A673 (cell line): ENCODE measurements at regions not wholly inside any gene's neighbourhood (a gene's known extent, or its start where the extent isn't known, plus 50 kb on each side); places are given as distances from the start of the nearest gene placed in this dataset.

Experiments used
- BruUV-seq: library from RNA; stranded (reverse); fragments of 400-500 nt; replicated peaks from 2 replicates; lab custom pipeline; 2021; lab: Mats Ljungman, UMichigan
- CTCF ChIA-PET: fragments of 300-600 bp; sonication (Branson Sonifier 250); formaldehyde crosslinking; loops from one replicate; lab custom pipeline; 2022; ENCODE audit warnings: antibody characterized with exemption; lab: Charles Lee
- POLR2A ChIA-PET: fragments of 300-600 bp; sonication (Branson Sonifier 250); formaldehyde crosslinking; loops from one replicate; lab custom pipeline; 2022; ENCODE audit warnings: antibody characterized with exemption; ENCODE audit not compliant: low non-redundant PET; lab: Charles Lee
- DNase-seq: peaks from one replicate; pipeline ENCODE4 v3.0.0-alpha.2; 2015; ENCODE audit warnings: low spot score
- H3K27ac ChIP-seq: fragments of 200-600 bp; sonication (generic); 2 replicates; pipeline ENCODE4 v1.5.1; 2016; ENCODE audit warnings: mixed run types, low read depth, mild to moderate bottlenecking, mixed read lengths, antibody characterized with exemption, low read length; ENCODE audit not compliant: poor library complexity, severe bottlenecking
- H3K27me3 ChIP-seq: fragments of 200-600 bp; sonication (generic); replicated peaks from 2 replicates; pipeline ENCODE4 v1.6.1; 2017; ENCODE audit warnings: mixed run types, low read depth, mild to moderate bottlenecking, mixed read lengths, antibody characterized with exemption, low read length; ENCODE audit not compliant: insufficient read depth, poor library complexity
- H3K36me3 ChIP-seq: fragments of 200-600 bp; sonication (generic); 2 replicates; pipeline ENCODE4 v1.6.1; 2016; ENCODE audit warnings: mixed run types, mild to moderate bottlenecking, mixed read lengths, antibody characterized with exemption, low read length; ENCODE audit not compliant: insufficient read depth, poor library complexity, severe bottlenecking
- H3K4me1 ChIP-seq: fragments of 200-600 bp; sonication (generic); 2 replicates; pipeline ENCODE4 v1.6.1; 2017; ENCODE audit warnings: mixed run types, mild to moderate bottlenecking, mixed read lengths, antibody characterized with exemption, low read length; ENCODE audit not compliant: insufficient read depth, poor library complexity, severe bottlenecking
- H3K4me3 ChIP-seq: fragments of 200-600 bp; sonication (generic); 2 replicates; pipeline ENCODE4 v1.5.1; 2016; ENCODE audit warnings: low read depth, mixed run types, mild to moderate bottlenecking, mixed read lengths, low read length; ENCODE audit not compliant: poor library complexity, severe bottlenecking
- H3K9me3 ChIP-seq: fragments of 200-600 bp; sonication (generic); 2 replicates; pipeline ENCODE4 v1.6.1; 2016; ENCODE audit warnings: mixed run types, low read depth, mild to moderate bottlenecking, mixed read lengths, antibody characterized with exemption, low read length; ENCODE audit not compliant: poor library complexity, severe bottlenecking
- CTCF ChIP-seq: fragments of 300-800, 200-600 bp; sonication (generic); conservative IDR thresholded peaks from 2 replicates; pipeline ENCODE4 v1.5.1; 2017; ENCODE audit warnings: low read depth, mild to moderate bottlenecking, antibody characterized with exemption, low read length, moderate library complexity, mixed read lengths
- EZH2 ChIP-seq: fragments of 200-600 bp; sonication (generic); IDR thresholded peaks from 2 replicates; pipeline ENCODE4 v1.6.1; 2017; ENCODE audit warnings: borderline replicate concordance, low read depth, mild to moderate bottlenecking, mixed read lengths, antibody characterized with exemption, low read length; ENCODE audit not compliant: poor library complexity, severe bottlenecking
- intact Hi-C: fragments of 100-400 bp; cut with micrococcal nuclease; formaldehyde crosslinking; loops from one replicate; pipeline ENCODE4 v1.10.0; 2022; ENCODE audit not compliant: unreplicated experiment

- Histone ChIP-seq H3K27ac (no peak overlapping the region), H3K27me3 (no peaks in the 10 kb centered on the region), H3K4me1 (no peaks in the 10 kb centered on the region), H3K36me3 (no peaks in the 10 kb centered on the region), H3K9me3 (no peaks in the 10 kb centered on the region), H3K4me3 (no peak overlapping the region)
- POLR2A ChIA-PET, result no interaction called here
- BruUV-seq, result no TSS peak
- intact Hi-C loops, result loop anchor here (10.0 kb wide), 1 partner anchor 357 kb away; no protein-coding TSS in a partner anchor
- DNase-seq, result no peak
- TF ChIP-seq CTCF (no peak), EZH2 (no peak)
- CTCF ChIA-PET, result no interaction called here
Observed at GRCh38 chr22:48947636-48948035, 880.0 kb downstream of the BRD1 start.

GRCh38 chr22:48945621-48946458, 881.8 kb downstream of the BRD1 start:
- no peak for DNase-seq
- no peaks in the 10 kb centered on the region for H3K36me3 ChIP-seq
- POLR2A ChIA-PET, result no interaction called here
- no peaks in the 10 kb centered on the region for H3K9me3 ChIP-seq
- intact Hi-C loops, result loop anchor here (10.0 kb wide), 1 partner anchor 359 kb away; no protein-coding TSS in a partner anchor
- H3K27me3 ChIP-seq, result no peaks in the 10 kb centered on the region
- TF ChIP-seq EZH2 (no peak), CTCF (no peak)
- no peaks in the 10 kb centered on the region for H3K4me1 ChIP-seq
- CTCF ChIA-PET, result no interaction called here
- H3K4me3 ChIP-seq, result no peak overlapping the region
- BruUV-seq, result no TSS peak
- no peak overlapping the region for H3K27ac ChIP-seq

GRCh38 chr22:48944751-48945620, 882.7 kb downstream of the BRD1 start:
- CTCF ChIA-PET, result no interaction called here
- POLR2A ChIA-PET, result no interaction called here
- H3K27ac ChIP-seq, result peak overlapping the region; percentile 10
- no peaks in the 10 kb centered on the region for H3K27me3 ChIP-seq
- H3K4me3 ChIP-seq, result no peak overlapping the region
- intact Hi-C loops, result loop anchor here (10.0 kb wide), 1 partner anchor 360 kb away; no protein-coding TSS in a partner anchor
- no peaks in the 10 kb centered on the region for H3K9me3 ChIP-seq
- BruUV-seq, result no TSS peak
- DNase-seq, result no peak
- no peaks in the 10 kb centered on the region for H3K36me3 ChIP-seq
- TF ChIP-seq CTCF, result no peak
- no peak for TF ChIP-seq EZH2
- no peaks in the 10 kb centered on the region for H3K4me1 ChIP-seq
